DMS 273 (cell line): ENCODE measurements at regions not wholly inside any gene's neighbourhood (a gene's known extent, or its start where the extent isn't known, plus 50 kb on each side); places are given as distances from the start of the nearest gene placed in this dataset.

Source experiments
- DNase-seq: peaks from one replicate; lab custom pipeline; 2025; ENCODE audit not compliant: unreplicated experiment; lab: John Stamatoyannopoulos, UW

DNA sequence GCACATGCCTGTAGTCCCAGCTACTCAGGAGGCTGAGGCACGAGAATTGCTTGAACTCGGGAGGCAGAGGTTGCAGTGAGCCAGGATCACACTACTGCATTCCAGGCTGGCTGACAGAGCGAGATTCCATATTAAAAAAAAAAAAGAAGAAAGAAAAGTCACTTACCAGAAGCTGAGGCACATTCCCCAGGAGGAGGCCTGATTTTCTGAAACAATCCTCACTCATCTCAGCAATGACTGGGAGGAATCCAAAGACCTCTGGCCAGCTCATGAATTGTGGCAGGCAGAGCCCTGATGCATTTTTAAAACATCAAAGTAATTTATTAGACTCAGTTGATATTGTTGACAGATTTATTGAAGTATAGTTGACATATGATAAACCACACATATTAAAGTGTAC, 206.3 kb downstream of the FOXO1 start:
- no peak for DNase-seq

DNA sequence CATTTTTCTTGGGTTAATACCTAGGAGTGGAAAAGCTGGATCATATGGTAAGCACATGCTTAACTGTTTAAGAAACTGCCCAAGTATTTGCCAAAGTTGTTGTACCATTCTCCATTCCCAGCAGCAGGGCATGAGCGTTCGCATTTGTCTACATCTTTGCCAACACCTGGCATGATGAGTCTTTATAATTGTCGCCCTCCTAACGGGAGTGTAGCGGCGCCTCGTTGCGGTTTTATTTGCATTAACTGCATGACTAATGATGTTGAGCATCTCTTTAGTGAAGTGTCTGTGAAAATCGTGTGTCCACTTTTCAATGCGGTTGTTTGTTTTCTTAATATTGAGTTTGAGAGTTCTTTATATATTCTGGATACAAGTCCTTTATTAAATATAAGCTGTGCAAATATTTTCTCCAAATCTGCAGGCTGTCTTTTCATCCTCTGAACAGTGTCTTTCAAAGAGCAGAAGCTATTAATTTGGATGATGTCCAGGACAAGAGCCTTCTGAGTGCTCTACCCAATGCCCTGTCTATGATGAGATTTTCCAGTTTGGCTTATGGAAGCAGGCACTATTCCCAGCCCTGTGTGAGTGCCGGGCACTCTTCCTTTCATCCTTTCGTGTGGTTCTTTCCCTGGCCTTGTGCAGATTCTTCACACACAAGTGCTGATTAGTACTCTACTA, 202.0 kb downstream of the FOXO1 start:
- DNase-seq: no peak

DNA sequence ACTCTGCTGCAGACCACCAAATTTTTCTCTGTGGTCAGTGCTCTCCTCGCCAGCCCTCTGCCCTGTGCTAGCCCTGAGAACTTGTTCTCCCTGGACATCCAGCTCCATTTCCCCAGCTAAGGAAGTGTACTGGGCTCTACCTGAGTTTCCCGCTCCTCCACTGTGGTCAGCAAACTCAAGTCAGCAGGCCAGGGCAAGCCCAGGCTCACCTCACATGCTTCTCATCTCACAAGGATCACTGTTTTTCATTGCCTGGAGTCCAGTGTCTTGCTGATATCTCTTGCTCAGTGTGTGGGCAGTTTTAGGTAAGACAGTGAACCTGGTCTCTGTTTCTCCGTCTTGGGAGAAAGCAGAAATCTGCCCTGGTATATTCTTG, 201.4 kb downstream of the FOXO1 start:
- no peak for DNase-seq

- no peak for DNase-seq
These were observed 200.2 kb downstream of the FOXO1 start for GRCh38 chr13:40466272-40466671.

DNA sequence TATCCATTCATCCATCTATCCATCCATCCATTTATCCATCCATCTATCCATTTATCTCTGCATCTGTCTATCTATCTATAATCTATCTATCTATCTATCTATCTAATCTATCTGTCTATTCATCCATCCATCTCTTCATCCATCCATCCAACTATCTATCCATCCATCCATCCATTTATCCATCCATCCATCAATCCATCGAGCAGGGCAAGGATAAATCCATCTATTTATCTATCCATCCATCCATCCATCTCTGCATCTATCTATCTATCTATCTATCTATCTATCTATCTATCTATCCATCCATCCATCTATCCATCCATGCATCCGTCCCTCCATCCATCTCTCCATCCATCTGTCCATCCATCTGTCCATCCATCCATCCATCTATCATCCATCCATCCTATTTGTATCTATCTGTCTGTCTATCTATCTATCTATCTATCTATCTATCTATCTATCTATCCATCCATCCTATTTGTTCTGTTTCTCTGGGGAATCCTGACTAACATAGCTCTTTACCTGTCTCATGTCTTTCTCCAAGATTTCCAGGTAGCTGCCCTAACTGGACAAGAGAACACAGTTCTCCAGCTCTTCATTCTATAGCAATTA, 198.1 kb downstream of the FOXO1 start:
- DNase-seq: no peak

- DNase-seq: no peak
These were observed 196.7 kb downstream of the FOXO1 start for GRCh38 chr13:40469581-40470310.

DNA sequence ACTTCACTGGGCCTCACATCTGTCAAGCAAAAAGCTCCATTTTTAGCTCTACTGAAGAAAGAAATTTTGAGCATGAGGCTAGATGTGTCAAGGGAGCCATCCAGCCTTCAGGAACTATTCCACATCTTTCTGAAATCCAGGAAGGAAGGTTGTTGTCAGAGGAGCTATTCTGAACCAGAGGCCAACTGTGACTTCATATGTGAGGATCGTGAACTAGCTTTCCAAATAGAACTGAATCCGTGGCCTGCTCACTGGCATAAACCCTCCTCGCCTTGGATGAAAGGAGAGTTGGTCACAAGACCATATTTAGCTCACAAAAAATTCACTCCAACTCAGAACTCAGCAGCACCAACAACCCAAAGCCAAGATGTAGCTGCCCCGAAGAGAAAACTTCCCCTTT, 195.8 kb downstream of the FOXO1 start:
- no peak for DNase-seq

DNA sequence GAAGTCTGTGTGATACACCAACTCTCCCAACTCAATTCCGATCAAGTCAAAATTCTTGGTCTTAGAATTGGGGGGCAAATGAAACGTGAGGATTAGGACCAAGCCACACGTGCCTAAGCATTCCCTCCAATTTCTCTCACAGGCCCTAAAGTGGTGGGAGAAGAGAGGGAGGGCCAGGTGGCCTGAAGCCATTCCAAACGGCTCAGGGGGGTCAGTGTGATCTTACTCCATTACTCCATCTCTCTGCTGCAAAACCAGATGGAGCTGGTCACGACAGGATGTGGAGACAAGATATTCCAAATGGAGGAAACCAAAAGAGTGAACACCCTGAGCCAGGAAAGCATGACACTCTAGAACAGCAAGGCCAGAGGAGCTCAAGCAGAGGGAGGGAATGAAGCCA, 195.4 kb downstream of the FOXO1 start:
- DNase-seq: no peak

GRCh38 chr13:40471911-40472310, 194.5 kb downstream of the FOXO1 start:
- no peak for DNase-seq

DNA sequence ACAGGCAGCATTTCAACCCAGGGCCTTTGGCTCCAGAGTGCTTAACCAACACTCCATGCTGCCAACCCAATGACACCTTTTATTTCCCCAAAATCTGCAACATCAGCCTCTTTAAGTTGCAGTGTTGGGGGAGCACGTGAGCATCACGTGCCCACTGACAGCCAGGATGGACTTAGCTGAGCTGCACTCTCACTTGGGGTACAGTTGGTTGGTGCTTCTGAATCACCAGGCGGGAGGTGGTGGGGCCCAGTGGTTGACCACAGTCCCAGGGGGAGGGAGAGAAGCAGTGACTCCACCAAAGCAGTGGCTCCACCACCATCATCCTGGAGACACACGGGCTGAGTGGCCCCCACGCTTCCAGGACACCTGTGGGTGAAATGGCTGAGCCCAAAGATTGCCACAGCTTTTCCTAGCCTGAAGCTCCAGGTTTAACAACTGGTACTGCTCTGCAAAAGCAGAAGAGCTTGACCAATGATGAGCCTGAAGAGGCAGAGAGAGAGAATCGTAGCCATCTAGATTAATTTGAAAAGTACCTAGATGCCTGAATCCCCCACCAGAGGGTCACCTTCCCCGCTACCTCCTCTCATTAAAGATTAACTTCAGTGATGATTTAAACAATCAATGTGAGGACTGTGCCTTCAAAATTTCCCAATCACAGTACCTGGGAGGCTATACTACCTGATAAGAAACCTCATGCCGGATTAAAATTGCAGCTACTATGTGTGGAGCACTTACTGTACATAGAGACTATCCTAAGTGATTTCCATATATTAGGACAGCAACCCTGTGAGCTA, 193.8 kb downstream of the FOXO1 start:
- no peak for DNase-seq

- DNase-seq: no peak
These were observed 190.8 kb downstream of the FOXO1 start for GRCh38 chr13:40475617-40476016.

DNA sequence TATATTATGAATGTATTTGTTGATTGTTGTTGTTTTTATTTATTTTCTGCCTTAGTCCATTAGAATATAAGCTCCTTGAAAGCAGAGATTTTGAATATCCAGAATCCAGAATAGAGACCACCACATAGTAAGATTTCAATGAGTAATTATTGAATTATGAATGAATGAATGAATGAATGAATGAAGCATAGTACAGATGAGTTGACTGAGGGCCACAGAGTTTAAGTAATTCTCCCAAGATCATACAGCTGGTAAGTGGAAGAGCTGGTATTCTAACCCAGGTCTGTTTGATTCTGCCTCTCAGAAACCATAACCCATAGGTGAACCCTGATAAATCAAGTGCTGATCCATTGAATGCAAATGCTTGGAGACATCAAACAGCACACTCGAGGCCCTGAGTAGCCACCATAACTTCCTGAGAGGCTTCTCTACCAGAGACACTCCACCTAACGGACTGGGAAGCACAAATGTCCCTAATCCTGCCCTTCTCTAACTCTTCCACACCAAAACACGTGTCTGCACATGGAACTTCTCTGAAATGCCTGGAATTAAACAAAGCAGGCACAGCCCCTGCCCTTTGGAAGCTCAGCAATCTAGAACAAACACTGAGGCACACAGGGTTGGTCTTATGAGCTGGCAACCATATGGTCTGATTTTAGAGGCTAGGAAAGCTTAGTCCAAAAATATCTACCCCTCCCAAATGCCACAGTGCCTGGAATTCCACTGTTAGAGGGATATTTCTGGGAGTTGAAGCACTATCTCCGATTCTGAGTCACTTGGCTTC, 190.1 kb downstream of the FOXO1 start:
- DNase-seq: peak; percentile 25

DNA sequence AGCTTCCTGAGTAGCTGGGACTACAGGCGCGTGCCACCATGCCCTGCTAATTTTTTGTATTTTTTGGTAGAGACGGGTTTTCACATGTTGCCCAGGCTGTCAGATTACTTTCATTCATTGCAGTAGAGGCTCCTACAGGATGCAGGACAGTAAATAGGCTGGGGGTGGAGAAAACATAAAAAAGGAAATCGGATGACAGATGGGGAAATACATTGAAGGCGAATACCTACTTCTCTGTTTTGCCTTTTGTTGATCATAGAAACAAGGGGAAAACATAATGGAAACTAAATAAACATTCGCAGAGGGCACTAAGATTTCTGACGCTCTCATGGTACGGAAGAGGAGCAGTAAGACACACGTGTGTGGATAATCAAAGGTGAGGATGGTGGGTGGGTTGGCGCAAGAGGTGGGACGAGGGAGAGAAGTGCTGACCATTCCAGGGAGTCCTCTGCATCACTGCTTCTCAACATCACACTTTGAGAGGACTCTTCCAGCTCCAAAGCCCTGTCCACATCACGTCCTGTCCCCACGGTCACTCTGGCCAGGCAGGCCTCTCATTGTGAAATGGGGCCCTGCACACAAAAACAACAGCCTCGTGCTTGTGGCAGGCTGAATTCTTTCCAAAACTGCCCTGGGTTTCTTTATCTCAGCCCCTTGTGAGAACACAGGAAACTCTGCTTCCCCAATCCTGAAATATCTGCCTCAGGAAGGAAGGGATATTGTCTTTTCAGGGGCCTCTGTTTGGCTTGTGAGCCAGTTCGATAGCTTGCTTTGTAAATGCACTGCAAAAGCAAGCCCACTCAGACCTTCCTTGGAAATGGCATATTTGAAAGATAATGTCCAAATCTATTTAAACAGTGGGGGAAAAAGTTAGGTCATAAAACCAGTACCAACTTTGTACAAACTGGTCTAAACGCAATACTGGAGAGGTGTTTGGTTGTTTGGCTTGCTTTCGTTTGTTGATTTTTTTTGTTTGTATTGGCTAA, 188.5 kb downstream of the FOXO1 start:
- no peak for DNase-seq

GRCh38 chr13:40478775-40479174, 187.7 kb downstream of the FOXO1 start:
- DNase-seq: no peak

DNA sequence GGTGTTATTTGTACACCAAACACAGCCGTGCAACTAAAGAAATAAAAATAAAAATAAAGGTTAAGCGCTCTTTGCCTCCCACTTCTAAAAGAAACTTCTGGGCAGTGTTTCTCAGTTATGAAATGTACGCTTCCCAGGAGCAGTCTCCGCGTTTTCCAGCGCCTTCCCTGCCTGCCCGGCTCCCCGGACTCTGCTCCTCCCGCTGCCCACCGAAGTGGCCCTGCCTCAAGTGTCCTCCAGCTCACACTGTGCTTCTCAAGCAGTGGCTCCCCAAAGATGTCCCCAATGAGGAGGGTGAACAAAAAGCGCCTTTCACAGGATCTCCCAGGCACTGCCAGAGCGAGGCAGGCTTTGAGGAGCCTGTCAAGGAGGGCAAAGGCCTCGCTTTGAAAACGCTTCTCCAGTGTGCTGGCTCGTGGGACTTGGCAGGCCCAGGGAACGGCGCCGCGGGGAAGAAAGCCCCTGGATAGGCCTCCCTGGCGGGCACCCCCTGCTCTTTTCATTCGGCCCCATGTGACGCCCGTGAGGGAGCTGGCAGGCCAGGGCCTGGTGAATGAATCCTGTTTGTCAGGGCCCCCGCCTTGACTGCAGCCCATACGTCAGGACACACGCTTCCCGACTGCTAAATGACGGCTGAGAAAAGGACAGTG, 187.1 kb downstream of the FOXO1 start:
- DNase-seq: no peak

DNA sequence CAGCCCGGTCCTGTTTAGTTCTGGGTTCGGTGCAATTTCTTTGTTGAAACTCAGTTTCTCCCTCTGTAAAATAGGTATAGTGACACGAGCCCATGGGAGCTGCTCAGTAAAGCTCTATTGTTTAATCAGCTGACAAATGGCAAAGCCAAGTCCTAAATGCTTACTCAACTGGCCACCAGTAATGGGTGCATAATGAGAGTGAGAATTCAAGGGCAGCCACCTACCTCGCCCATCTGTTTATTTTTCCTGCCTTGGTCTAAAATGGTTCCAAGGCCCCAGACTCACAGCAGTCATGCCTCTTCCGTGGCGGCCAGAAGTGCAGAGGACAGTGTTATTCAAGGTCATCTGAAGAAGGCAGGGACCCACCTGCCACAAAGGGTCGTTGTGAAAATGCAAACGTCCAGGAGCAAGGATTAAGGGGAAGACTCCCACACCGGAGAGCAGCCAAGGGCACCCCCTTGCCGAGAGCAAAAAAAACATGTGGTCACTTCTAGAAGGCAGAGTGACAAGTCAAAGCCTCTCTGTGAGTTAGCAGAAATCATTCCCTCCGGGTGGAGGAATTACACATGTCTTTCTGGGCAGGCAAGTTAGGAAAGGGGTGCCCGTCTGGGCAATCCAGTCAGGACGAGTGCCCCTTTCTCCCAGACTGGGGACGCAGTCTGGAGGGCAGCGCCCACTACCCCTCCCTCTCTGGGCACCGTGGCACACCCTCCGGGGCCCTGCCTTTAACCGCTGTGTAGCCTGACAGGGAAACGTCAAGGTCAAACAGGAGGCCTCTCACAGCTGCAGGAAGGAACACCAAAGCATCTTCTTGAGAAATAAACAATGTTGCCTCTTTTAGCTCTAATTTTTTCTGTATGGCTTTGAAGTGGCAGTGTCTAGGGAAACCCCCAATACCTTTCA, 186.2 kb downstream of the FOXO1 start:
- peak; percentile 20 for DNase-seq

GRCh38 chr13:40480915-40481516, 185.4 kb downstream of the FOXO1 start:
- no peak for DNase-seq

DNA sequence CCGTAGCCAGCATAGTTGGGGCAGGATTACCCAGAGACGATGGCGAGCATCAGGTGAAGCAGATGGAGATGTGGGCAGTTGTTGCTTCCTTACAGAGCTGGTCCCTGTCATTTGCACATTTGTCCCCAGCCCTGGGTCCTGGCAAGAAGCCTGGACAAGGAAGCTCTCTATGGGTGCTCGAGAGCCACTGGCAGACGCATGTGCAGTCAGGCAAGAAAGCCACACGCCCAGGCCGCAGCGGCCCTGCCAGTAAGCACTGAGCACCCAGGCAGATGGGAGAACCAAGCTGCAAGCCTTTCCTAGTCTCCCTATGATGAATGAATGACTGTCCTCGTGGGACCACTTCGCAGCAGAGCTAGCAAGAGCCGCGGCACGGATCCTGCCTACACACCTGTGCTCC, 182.8 kb downstream of the FOXO1 start:
- DNase-seq: no peak
